ENCODE measurements at regions not wholly inside any gene's neighbourhood (a gene's known extent, or its start where the extent isn't known, plus 50 kb on each side); places are given as distances from the start of the nearest gene placed in this dataset.
"Not testable (repeated sequence)": the region's sequence is repeated elsewhere in the genome, so short reads cannot be mapped to it uniquely, and the experiment has no call there.

DNA sequence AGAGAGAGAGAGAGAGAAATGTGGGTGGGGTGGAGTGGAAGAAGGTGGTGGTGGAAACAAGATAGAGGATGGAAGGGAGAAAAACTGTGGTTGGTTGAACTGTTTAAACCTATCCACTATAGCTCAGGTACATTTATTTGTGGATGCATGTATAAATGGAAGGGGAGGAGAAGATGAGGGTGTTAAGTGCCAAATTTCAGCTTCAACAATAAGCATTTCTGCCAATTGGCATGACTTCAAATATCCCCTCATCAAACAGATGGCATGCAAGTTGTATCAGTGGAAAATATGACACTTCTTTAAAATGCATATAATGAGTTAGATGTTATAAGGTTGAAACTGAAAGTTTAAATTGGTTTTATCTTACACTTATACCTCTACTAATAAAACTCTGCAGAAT is 216.1 kb downstream of the LMBRD1 start:
- no peaks in the 10 kb centered on the region for H3K36me3 ChIP-seq
- no peak for DNase-seq
- TF ChIP-seq, protein P1, sequence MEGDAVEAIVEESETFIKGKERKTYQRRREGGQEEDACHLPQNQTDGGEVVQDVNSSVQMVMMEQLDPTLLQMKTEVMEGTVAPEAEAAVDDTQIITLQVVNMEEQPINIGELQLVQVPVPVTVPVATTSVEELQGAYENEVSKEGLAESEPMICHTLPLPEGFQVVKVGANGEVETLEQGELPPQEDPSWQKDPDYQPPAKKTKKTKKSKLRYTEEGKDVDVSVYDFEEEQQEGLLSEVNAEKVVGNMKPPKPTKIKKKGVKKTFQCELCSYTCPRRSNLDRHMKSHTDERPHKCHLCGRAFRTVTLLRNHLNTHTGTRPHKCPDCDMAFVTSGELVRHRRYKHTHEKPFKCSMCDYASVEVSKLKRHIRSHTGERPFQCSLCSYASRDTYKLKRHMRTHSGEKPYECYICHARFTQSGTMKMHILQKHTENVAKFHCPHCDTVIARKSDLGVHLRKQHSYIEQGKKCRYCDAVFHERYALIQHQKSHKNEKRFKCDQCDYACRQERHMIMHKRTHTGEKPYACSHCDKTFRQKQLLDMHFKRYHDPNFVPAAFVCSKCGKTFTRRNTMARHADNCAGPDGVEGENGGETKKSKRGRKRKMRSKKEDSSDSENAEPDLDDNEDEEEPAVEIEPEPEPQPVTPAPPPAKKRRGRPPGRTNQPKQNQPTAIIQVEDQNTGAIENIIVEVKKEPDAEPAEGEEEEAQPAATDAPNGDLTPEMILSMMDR (IDR thresholded peaks at IDR 0.05) = no peak
- no peak for TF ChIP-seq EP300 (IDR thresholded peaks at IDR 0.05; ENCODE audit: low read depth)
- TF ChIP-seq POLR2A (IDR thresholded peaks at IDR 0.05) = no peak
- TF ChIP-seq POLR2AphosphoS5 (IDR thresholded peaks at IDR 0.05) = no peak
- in situ Hi-C loops (cut with MboI; ENCODE audit: low pct_ligation_motif_present in 1 of 4, low pct_unique_long_range_greater_than_20kb in 1 of 4, low sequenced_read_pairs in 3 of 4) = no loop called here
- no peak overlapping the region for H3K27ac ChIP-seq
- no peaks in the 10 kb centered on the region for H3K27me3 ChIP-seq
- H3K9me3 ChIP-seq = no peaks in the 10 kb centered on the region
- intact Hi-C loops (cut with DNase I; ENCODE audit: low total_unique reads) = no loop called here
- no peak overlapping the region for H3K4me3 ChIP-seq
- H3K4me1 ChIP-seq = peaks cover 0 to 9% (median 3%) of the 10 kb centered on the region in 4 donors

DNA sequence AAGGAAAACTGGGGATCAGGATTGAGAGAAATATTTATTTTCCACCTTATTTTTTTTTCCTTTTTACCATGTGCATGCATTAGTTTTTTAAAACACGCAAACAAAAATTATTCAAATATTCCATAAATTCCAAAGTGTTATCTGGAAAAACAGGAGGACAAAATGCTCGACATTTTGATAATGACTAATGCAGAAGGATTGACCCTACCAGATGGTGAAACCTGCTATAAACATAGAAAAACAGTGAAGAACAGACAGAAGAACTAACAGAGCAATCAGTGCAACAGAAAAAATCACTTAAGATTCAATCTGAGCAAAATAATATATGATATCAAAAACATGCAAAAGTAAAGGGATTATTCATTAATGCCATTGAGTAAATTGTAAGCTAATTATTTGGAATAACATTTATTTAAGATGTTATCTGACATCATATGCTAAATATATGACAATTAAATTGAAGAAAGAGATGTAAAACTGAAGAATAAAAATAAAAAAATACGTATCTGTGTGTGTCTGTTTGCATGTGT is 218.4 kb downstream of the LMBRD1 start:
- Histone ChIP-seq H3K36me3 (no peaks in the 10 kb centered on the region), H3K27ac (no peak overlapping the region), H3K4me1 (no peaks in the 10 kb centered on the region), H3K4me3 (no peak overlapping the region), H3K27me3 (no peaks in the 10 kb centered on the region), H3K9me3 (no peaks in the 10 kb centered on the region)
- in situ Hi-C loops (cut with MboI; ENCODE audit: low pct_ligation_motif_present in 1 of 4, low pct_unique_long_range_greater_than_20kb in 1 of 4, low sequenced_read_pairs in 3 of 4) = no loop called here
- WGBS, 2 donors (ENCODE audit: low coverage in 1 of 2) = 69 to 71% methylated on average over 3 of the region's 3 CpGs
- TF ChIP-seq POLR2A (IDR thresholded peaks at IDR 0.05) = no peak
- TF ChIP-seq, protein P1 (IDR thresholded peaks at IDR 0.05) = no peak
- TF ChIP-seq POLR2AphosphoS5 (IDR thresholded peaks at IDR 0.05) = no peak
- no peak for TF ChIP-seq EP300 (IDR thresholded peaks at IDR 0.05; ENCODE audit: low read depth)
- intact Hi-C loops (cut with DNase I; ENCODE audit: low total_unique reads) = no loop called here
- DNase-seq = no peak

DNA sequence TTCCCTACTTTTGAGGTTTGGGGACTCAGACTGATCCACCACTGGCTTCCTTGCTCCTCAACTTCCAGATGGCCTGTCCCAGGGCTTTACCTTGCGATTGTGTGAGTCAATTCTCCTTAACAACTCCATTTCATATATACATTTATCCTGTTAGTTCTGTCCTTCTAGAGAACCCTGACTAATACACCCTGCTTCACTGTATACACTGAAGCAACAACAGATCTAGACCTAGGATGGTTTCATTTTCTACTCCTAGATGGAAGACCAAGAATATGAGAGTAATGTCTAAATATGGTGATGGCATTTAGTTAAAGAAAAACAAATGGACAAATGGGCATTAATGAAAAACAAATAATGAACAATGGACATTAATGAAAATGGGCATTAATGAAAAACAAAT is 225.6 kb downstream of the LMBRD1 start:
- 87% methylated on average over 1 of the region's 1 CpG; no CpG with 5 or more reads in 1 of the 2 donors for WGBS, 2 donors (ENCODE audit: low coverage in 1 of 2)

DNA sequence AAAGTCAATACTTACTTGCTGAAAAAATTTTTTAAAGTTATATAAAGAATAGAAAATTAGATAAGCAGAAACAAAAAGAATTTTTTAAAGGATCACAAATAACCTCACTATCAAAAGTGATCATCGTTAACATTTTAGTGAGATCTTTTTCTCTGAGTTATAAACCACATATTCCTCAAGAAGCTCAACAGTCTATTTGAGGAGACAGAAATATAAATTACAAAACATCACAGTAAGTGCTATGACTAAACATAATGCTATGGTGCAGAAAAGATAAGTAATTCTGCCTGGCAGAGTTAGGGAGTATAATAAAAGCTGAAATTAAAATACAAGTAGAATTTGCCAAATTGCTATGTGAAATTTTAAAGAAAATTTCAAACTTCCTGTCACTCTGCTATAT is 226.7 kb downstream of the LMBRD1 start:
- 87 to 92% methylated on average over 1 of the region's 1 CpG for WGBS, 2 donors (ENCODE audit: low coverage in 1 of 2)
- TF ChIP-seq POLR2AphosphoS5 (IDR thresholded peaks at IDR 0.05) (no peak), EP300 (IDR thresholded peaks at IDR 0.05; ENCODE audit: low read depth) (no peak), POLR2A (IDR thresholded peaks at IDR 0.05) (no peak)
- TF ChIP-seq, protein P1 (IDR thresholded peaks at IDR 0.05) = no peak
- Histone ChIP-seq H3K4me1 (no peaks in the 10 kb centered on the region), H3K27me3 (no peaks in the 10 kb centered on the region), H3K4me3 (no peak overlapping the region), H3K9me3 (no peaks in the 10 kb centered on the region), H3K27ac (no peak overlapping the region), H3K36me3 (no peaks in the 10 kb centered on the region)
- in situ Hi-C loops (cut with MboI; ENCODE audit: low pct_ligation_motif_present in 1 of 4, low pct_unique_long_range_greater_than_20kb in 1 of 4, low sequenced_read_pairs in 3 of 4) (no loop called here), intact Hi-C loops (cut with DNase I; ENCODE audit: low total_unique reads) (no loop called here)
- DNase-seq = no peak

More for the DNA sequence above, 225.6 kb downstream of the LMBRD1 start:
- Histone ChIP-seq H3K27ac (no peak overlapping the region), H3K27me3 (no peaks in the 10 kb centered on the region), H3K9me3 (no peaks in the 10 kb centered on the region), H3K4me1 (no peaks in the 10 kb centered on the region), H3K36me3 (no peaks in the 10 kb centered on the region), H3K4me3 (no peak overlapping the region)
- no peak for TF ChIP-seq EP300 (IDR thresholded peaks at IDR 0.05; ENCODE audit: low read depth)
- no peak for TF ChIP-seq POLR2AphosphoS5 (IDR thresholded peaks at IDR 0.05)
- DNase-seq = no peak
- in situ Hi-C loops (cut with MboI; ENCODE audit: low pct_ligation_motif_present in 1 of 4, low pct_unique_long_range_greater_than_20kb in 1 of 4, low sequenced_read_pairs in 3 of 4) = no loop called here
- intact Hi-C loops (cut with DNase I; ENCODE audit: low total_unique reads) = no loop called here

DNA sequence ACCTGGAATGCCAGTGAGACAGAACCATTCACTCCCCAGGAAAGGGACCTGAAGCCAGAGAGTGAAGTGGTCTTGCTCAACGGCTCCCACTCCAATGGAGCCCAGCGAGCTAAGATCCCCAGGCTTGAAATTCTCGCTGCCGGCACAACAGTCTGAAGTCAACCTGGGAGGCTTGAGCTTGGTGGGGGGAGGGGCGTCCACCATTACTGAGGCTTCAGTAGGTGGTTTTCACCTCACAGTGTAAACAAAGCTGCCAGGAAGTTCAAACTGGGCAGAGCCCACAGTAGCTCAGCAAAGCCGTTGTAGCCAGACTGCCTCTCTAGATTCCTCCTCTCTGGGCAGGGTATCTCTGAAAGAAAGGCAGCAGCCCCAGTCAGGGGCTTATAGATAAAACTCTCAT is 236.2 kb downstream of the LMBRD1 start:
- H3K4me1 ChIP-seq; H3K4me3 ChIP-seq; H3K36me3 ChIP-seq; in situ Hi-C loops (cut with MboI; ENCODE audit: low pct_ligation_motif_present in 1 of 4, low pct_unique_long_range_greater_than_20kb in 1 of 4, low sequenced_read_pairs in 3 of 4); H3K9me3 ChIP-seq; DNase-seq; H3K27ac ChIP-seq; intact Hi-C loops (cut with DNase I; ENCODE audit: low total_unique reads); H3K27me3 ChIP-seq: not testable (repeated sequence)
- 80 to 90% methylated on average over 5 to 6 of the region's 6 CpGs for WGBS, 2 donors (ENCODE audit: low coverage in 1 of 2)

Data from transverse colon (tissue), 4 donors.